Transverse colon (tissue), 4 donors: ENCODE measurements at regions not wholly inside any gene's neighbourhood (a gene's known extent, or its start where the extent isn't known, plus 50 kb on each side); places are given as distances from the start of the nearest gene placed in this dataset.

Experiments used
- DNase-seq: peaks from one replicate; pipeline ENCODE4 v3.0.0-alpha.2; 2019
- H3K27ac ChIP-seq, 4 donors: fragments of 200-600 bp; sonication (generic); 2 replicates each; pipeline ENCODE4 v1.5.1; 2016 to 2018; ENCODE audit warnings: inconsistent platforms in 4 of 4
- H3K27me3 ChIP-seq: fragments of 200-600 bp; sonication (generic); 2 replicates; pipeline ENCODE4 v1.5.1; 2017; ENCODE audit warnings: inconsistent platforms
- H3K36me3 ChIP-seq, 4 donors: fragments of 200-600 bp; sonication (generic); 2 replicates each; pipeline ENCODE4 v1.5.1; 2017 to 2019; ENCODE audit warnings: inconsistent platforms in 4 of 4
- H3K4me1 ChIP-seq, 4 donors: fragments of 200-600 bp; sonication (generic); 2 replicates each; pipeline ENCODE4 v1.5.1; 2017 to 2020; ENCODE audit warnings: inconsistent platforms in 4 of 4
- H3K4me3 ChIP-seq, 4 donors: fragments of 200-600 bp; sonication (generic); 1 replicate in 1 of 4; 2 replicates in 3 of 4; pipeline versions ENCODE4 v1.5.1 to v1.6.1; 2017 to 2019; ENCODE audit warnings: inconsistent platforms in 4 of 4
- H3K9me3 ChIP-seq, 2 donors: fragments of 200-600 bp; sonication (generic); 2 replicates each; pipeline ENCODE4 v1.5.1; 2017 to 2019; ENCODE audit warnings: inconsistent platforms in 2 of 2
- EP300 ChIP-seq: sonication (generic); formaldehyde crosslinking; IDR thresholded peaks from one replicate; pipeline ENCODE4 v1.6.1; 2017; ENCODE audit warnings: antibody characterized with exemption, low read depth
- POLR2A ChIP-seq: fragments of 450-650 bp; IDR thresholded peaks from one replicate; pipeline ENCODE4 v1.6.1; 2016; ENCODE audit warnings: antibody characterized with exemption, mild to moderate bottlenecking, moderate library complexity
- POLR2AphosphoS5 ChIP-seq, 3 donors: sonication (generic); formaldehyde crosslinking; IDR thresholded peaks; one replicate each; pipeline ENCODE4 v1.6.1; 2016; ENCODE audit warnings: antibody characterized with exemption in 3 of 3
- WGBS, 2 donors: methylation state at CpG; one replicate each; pipeline ENCODE4 v1.1.5; 2018; ENCODE audit warnings: low coverage in 1 of 2; 5-methylcytosine and 5-hydroxymethylcytosine counted together
- in situ Hi-C, 4 donors: fragments of 200-750 bp; cut with MboI; loops; one replicate each; pipeline versions ENCODE4 v1.15.0 to v1.15.1; 2017; ENCODE audit warnings: low sequenced_read_pairs in 3 of 4, low pct_ligation_motif_present in 1 of 4, low pct_unique_long_range_greater_than_20kb in 1 of 4
- intact Hi-C: fragments of 100-400 bp; cut with DNase I; formaldehyde crosslinking; loops from one replicate; pipeline ENCODE4 v1.15.1; 2023; ENCODE audit warnings: low total_unique reads
- TF ChIP-seq, protein P1 (sequence below), 5 experiments: fragments of 200-600 bp in 3 of 5; fragments of 450-650 bp in 2 of 5; sonication (generic) in 3 of 5; IDR thresholded peaks; 1 replicate in 2 of 5; 2 replicates in 3 of 5; pipeline ENCODE4 v1.5.1; 2016 to 2017; ENCODE audit warnings: antibody characterized with exemption in 5 of 5, inconsistent platforms in 3 of 5, mild to moderate bottlenecking in 2 of 5, moderate library complexity in 1 of 5

GRCh38 chr4:151866592-151866918, 105.7 kb upstream of the GATB start:
- in situ Hi-C loops (no loop called here), intact Hi-C loops (no loop called here)
- H3K27ac ChIP-seq, result no peak overlapping the region
- H3K9me3 ChIP-seq, result no peaks in the 10 kb centered on the region
- DNase-seq, result no peak
- H3K27me3 ChIP-seq, result no peaks in the 10 kb centered on the region
- H3K4me3 ChIP-seq, result no peak overlapping the region
- peaks cover 0 to 9% (median 0%) of the 10 kb centered on the region in 4 donors for H3K4me1 ChIP-seq
- 80 to 81% methylated on average over 3 to 4 of the region's 4 CpGs for WGBS, 2 donors
- TF ChIP-seq POLR2AphosphoS5 (IDR thresholded peaks at IDR 0.05), result no peak
- TF ChIP-seq POLR2A, result no peak
- TF ChIP-seq EP300, result no peak
- TF ChIP-seq, protein P1, sequence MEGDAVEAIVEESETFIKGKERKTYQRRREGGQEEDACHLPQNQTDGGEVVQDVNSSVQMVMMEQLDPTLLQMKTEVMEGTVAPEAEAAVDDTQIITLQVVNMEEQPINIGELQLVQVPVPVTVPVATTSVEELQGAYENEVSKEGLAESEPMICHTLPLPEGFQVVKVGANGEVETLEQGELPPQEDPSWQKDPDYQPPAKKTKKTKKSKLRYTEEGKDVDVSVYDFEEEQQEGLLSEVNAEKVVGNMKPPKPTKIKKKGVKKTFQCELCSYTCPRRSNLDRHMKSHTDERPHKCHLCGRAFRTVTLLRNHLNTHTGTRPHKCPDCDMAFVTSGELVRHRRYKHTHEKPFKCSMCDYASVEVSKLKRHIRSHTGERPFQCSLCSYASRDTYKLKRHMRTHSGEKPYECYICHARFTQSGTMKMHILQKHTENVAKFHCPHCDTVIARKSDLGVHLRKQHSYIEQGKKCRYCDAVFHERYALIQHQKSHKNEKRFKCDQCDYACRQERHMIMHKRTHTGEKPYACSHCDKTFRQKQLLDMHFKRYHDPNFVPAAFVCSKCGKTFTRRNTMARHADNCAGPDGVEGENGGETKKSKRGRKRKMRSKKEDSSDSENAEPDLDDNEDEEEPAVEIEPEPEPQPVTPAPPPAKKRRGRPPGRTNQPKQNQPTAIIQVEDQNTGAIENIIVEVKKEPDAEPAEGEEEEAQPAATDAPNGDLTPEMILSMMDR (IDR thresholded peaks at IDR 0.05), result no peak
- no peaks in the 10 kb centered on the region for H3K36me3 ChIP-seq

DNA sequence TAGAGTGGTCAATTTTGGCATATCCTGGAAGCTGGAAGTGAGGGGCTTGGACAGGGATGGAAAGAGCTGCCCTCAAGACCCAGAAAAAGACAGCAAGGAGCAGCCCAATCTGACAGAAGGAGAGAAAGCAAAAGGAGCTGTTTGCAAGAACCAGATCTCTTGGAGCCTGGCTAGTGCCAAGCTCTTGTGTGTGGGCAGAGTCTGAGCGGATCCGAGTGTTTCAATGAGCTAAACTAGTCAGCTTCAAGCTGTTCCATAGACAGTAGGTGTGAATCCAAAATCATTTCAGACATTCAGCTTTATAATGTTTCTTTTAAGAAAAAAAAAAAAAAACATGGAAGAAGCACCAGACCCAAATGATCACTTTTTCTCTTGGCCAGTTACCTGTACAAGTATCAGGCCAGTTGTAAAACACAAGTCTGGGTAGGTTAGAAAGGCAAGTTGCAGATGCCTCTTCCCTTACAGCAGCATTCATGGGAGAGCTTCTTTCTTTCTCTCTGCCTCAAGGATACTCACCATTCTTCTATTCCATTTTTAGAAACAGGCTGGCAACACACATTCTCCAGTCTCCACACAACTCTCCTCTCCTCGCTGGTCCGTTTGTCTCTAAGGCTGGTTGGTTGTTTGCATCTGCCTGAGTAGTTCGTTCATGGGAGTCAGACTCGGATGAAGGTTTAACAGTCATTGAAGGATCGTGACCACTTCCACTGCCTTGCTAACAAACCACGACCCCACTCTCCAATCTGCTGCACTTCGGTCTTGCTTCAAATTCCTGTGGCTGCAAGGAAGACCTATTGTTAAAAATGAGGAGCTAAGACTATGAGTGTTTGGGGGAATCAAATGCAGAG, 105.2 kb upstream of the GATB start:
- Histone ChIP-seq H3K36me3 (no peaks in the 10 kb centered on the region), H3K4me3 (no peak overlapping the region)
- WGBS, 2 donors, result 61 to 74% methylated on average over 5 to 9 of the region's 9 CpGs

DNA sequence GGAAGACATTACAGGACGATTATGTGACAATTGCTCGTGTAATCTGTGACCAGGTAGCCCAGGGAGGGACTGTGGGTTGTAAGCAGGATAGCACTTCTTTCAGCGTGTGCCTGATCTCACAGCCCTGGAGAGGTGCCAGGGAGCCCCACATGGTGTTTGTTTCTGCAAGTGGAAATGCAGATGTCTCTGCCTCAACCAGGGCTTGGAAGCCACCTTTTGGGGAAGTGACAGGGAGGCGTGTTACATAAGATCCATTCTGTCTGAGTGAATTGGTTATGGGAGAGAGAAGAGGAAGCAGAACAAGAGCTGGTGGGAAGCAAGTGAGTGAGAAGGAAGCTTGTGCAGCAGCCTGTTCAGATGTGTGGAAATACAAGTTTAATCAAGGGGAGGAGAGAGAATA, 104.5 kb upstream of the GATB start:
- peaks cover 0 to 9% (median 0%) of the 10 kb centered on the region in 4 donors for H3K4me1 ChIP-seq
- H3K27me3 ChIP-seq, result no peaks in the 10 kb centered on the region
- WGBS, 2 donors, result 33% methylated on average over 4 of the region's 4 CpGs; no CpG with 5 or more reads in 1 of the 2 donors
- no peak overlapping the region for H3K27ac ChIP-seq
- in situ Hi-C loops, result no loop called here
- intact Hi-C loops, result no loop called here
- H3K4me3 ChIP-seq, result no peak overlapping the region
- no peaks in the 10 kb centered on the region for H3K36me3 ChIP-seq
- peak; percentile 46 for DNase-seq
- no peaks in the 10 kb centered on the region for H3K9me3 ChIP-seq
- TF ChIP-seq EP300 (no peak), POLR2AphosphoS5 (IDR thresholded peaks at IDR 0.05) (no peak), POLR2A (no peak)
- TF ChIP-seq, protein P1 (IDR thresholded peaks at IDR 0.05), result no peak

More for the DNA sequence above, 105.2 kb upstream of the GATB start:
- H3K27ac ChIP-seq, result no peak overlapping the region
- TF ChIP-seq POLR2A, result no peak
- TF ChIP-seq, protein P1 (IDR thresholded peaks at IDR 0.05), result no peak
- TF ChIP-seq EP300, result no peak
- TF ChIP-seq POLR2AphosphoS5 (IDR thresholded peaks at IDR 0.05), result no peak
- H3K4me1 ChIP-seq, result peaks cover 0 to 9% (median 0%) of the 10 kb centered on the region in 4 donors
- DNase-seq, result no peak
- in situ Hi-C loops, result no loop called here
- H3K9me3 ChIP-seq, result no peaks in the 10 kb centered on the region
- H3K27me3 ChIP-seq, result no peaks in the 10 kb centered on the region
- intact Hi-C loops, result no loop called here

DNA sequence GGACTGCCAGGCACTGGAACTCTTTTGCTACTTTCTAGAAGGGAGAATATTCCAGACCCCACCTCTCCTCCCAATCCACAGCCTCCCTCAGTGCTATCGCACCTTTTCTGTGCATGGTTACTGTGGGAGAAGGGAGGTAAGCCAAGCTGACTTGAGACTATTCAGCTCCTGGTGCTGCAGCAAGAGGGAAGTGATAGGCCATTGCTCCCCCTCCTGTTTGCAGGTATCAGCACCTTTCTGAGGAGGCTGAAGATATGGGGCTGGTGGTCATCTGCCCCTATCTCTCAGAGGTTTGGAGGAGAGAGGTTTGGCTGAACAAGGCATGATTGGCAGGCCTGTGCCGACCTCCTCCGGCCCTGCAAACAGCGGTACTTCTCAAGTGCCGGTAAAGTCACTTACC, 103.3 kb upstream of the GATB start:
- H3K4me3 ChIP-seq, result no peak overlapping the region
- TF ChIP-seq EP300 (no peak), POLR2A (no peak), POLR2AphosphoS5 (IDR thresholded peaks at IDR 0.05) (no peak)
- TF ChIP-seq, protein P1 (IDR thresholded peaks at IDR 0.05), result no peak
- H3K27ac ChIP-seq, result no peak overlapping the region
- H3K9me3 ChIP-seq, result no peaks in the 10 kb centered on the region
- 91 to 92% methylated on average over 4 to 5 of the region's 5 CpGs for whole genome bisulfite sequencing, 2 donors
- in situ Hi-C loops, result no loop called here
- DNase-seq, result no peak
- H3K36me3 ChIP-seq, result no peaks in the 10 kb centered on the region
- no peaks in the 10 kb centered on the region for H3K27me3 ChIP-seq
- intact Hi-C loops, result no loop called here
- peaks cover 0 to 9% (median 0%) of the 10 kb centered on the region in 4 donors for H3K4me1 ChIP-seq
